B cell (primary cell): ENCODE measurements at regions not wholly inside any gene's neighbourhood (a gene's known extent, or its start where the extent isn't known, plus 50 kb on each side); places are given as distances from the start of the nearest gene placed in this dataset.

Source experiments
- CTCF ChIP-seq: fragments of 200-600 bp; IDR thresholded peaks from one replicate; pipeline ENCODE4 v1.8.0; 2022; ENCODE audit warnings: antibody characterized with exemption, mild to moderate bottlenecking
- EZH2 ChIP-seq: IDR thresholded peaks from 2 replicates; pipeline ENCODE4 v1.6.1; 2012; ENCODE audit warnings: borderline replicate concordance, low read depth, mild to moderate bottlenecking, moderate library complexity, low read length; ENCODE audit not compliant: insufficient read depth, poor library complexity, severe bottlenecking

- TF ChIP-seq CTCF (no peak), EZH2 (no peak)
Measured at GRCh38 chr19:31140717-31141116, 208.5 kb downstream of the TSHZ3 start.
